A549 (cell line): ENCODE measurements at regions not wholly inside any gene's neighbourhood (a gene's known extent, or its start where the extent isn't known, plus 50 kb on each side); places are given as distances from the start of the nearest gene placed in this dataset.

Experiments used
- ATAC-seq, 2 experiments: fragments of 200-7000 bp in 1 of 2; fragments of >200 bp in 1 of 2; cut with Nextera tagmentation in 1 of 2; cut with Tn5 transposase in 1 of 2; 3 replicates each; pipeline versions ENCODE4 v1.8.0 to v1.9.1; 2018 to 2020; ENCODE audit warnings: mild to moderate bottlenecking in 1 of 2, moderate library complexity in 1 of 2
- CTCF ChIA-PET: fragments of 300-600 bp; sonication (Branson Sonifier 250); formaldehyde crosslinking; extraction: SDS; loops from one replicate; lab custom pipeline; 2021; ENCODE audit warnings: antibody characterized with exemption, inconsistent platforms; lab: Yijun Ruan, JAX
- POLR2A ChIA-PET: fragments of 350-600 bp; formaldehyde crosslinking; extraction: SDS; loops from one replicate; lab custom pipeline; 2021; ENCODE audit warnings: antibody characterized with exemption, inconsistent platforms; lab: Yijun Ruan, JAX
- DNase-seq, 2 experiments: peaks; one replicate each; pipeline versions ENCODE4 v3.0.0 to v3.0.0-alpha.2; 2011 to 2016; ENCODE audit warnings: low read depth in 1 of 2, low spot score in 1 of 2
- FAIRE-seq: peaks from 2 replicates; lab custom pipeline; 2011; peaks lifted over from hg19 to GRCh38; lab: Jason Lieb, UNC
- H3K27ac ChIP-seq, 2 experiments: fragments of >200 bp; sonication (Bioruptor Twin); formaldehyde crosslinking; 3 replicates each; pipeline ENCODE4 v1.5.1; 2016 to 2017
- H3K4me1 ChIP-seq: fragments of >200 bp; sonication (Bioruptor Twin); formaldehyde crosslinking; 3 replicates; pipeline ENCODE4 v1.6.1; 2016
- H3K4me2 ChIP-seq: fragments of >200 bp; sonication (Bioruptor Twin); formaldehyde crosslinking; 3 replicates; pipeline ENCODE4 v1.6.1; 2016
- H3K4me3 ChIP-seq: fragments of >200 bp; sonication (Bioruptor Twin); formaldehyde crosslinking; 3 replicates; pipeline ENCODE4 v1.5.1; 2016
- H3K9me3 ChIP-seq: fragments of >200 bp; sonication (Bioruptor Twin); formaldehyde crosslinking; 3 replicates; pipeline ENCODE4 v1.6.1; 2016
- CBX2 ChIP-seq: fragments of 200-600 bp; sonication (generic); IDR thresholded peaks from 2 replicates; pipeline ENCODE4 v1.6.1; 2016; ENCODE audit warnings: low read depth, mild to moderate bottlenecking, borderline replicate concordance
- CHD2 ChIP-seq: fragments of 150-350 bp; IDR thresholded peaks from 2 replicates; pipeline ENCODE4 v1.6.1; 2014; ENCODE audit warnings: low read length; ENCODE audit not compliant: partially characterized antibody
- CHD4 ChIP-seq: fragments of 200-600 bp; sonication (generic); IDR thresholded peaks from 2 replicates; pipeline ENCODE4 v1.6.1; 2016; ENCODE audit warnings: antibody characterized with exemption, mild to moderate bottlenecking, borderline replicate concordance
- EHF ChIP-seq: fragments of 250-450 bp; sonication (Bioruptor Pico); IDR thresholded peaks from 2 replicates; pipeline ENCODE4 v1.5.0; 2020; ENCODE audit warnings: mild to moderate bottlenecking
- EP300 ChIP-seq, 2 experiments: fragments of >200 bp; sonication (Bioruptor Twin); formaldehyde crosslinking; IDR thresholded peaks; 2 replicates in 1 of 2; 3 replicates in 1 of 2; pipeline ENCODE4 v1.6.1; 2016 to 2017
- ESRRA ChIP-seq: fragments of 150-350 bp; IDR thresholded peaks from 2 replicates; pipeline ENCODE4 v1.6.1; 2014; ENCODE audit warnings: mild to moderate bottlenecking, low read length, borderline replicate concordance
- FOSL2 ChIP-seq, 2 experiments: fragments of 450-650 bp in 1 of 2; fragments of >200 bp in 1 of 2; sonication (Bioruptor Twin) in 1 of 2; formaldehyde crosslinking; IDR thresholded peaks; 2 replicates each; pipeline versions ENCODE4 v1.5.0 to v1.6.1; 2016 to 2020; ENCODE audit warnings: mild to moderate bottlenecking in 1 of 2, moderate library complexity in 1 of 2
- FOXS1 ChIP-seq: fragments of 250-450 bp; sonication (Bioruptor Pico); IDR thresholded peaks from 2 replicates; pipeline ENCODE4 v1.5.0; 2020; ENCODE audit warnings: mild to moderate bottlenecking, moderate library complexity
- HOXA7 ChIP-seq: fragments of 250-450 bp; sonication (Bioruptor Pico); IDR thresholded peaks from 2 replicates; pipeline ENCODE4 v1.5.0; 2020; ENCODE audit warnings: mild to moderate bottlenecking, moderate library complexity
- MAFK ChIP-seq: fragments of 450-650 bp; IDR thresholded peaks from 2 replicates; pipeline ENCODE4 v1.6.1; 2014; ENCODE audit not compliant: partially characterized antibody
- MAZ ChIP-seq: fragments of 150-350 bp; IDR thresholded peaks from 2 replicates; pipeline ENCODE4 v1.6.1; 2014; ENCODE audit warnings: antibody characterized with exemption, low read depth, low read length, borderline replicate concordance
- MYC ChIP-seq: IDR thresholded peaks from 2 replicates; pipeline ENCODE4 v1.6.1; 2012; ENCODE audit warnings: mild to moderate bottlenecking, inconsistent platforms, low read length, improper control_type of control experiment, borderline replicate concordance
- NFE2L2 ChIP-seq: fragments of 150-350 bp; conservative IDR thresholded peaks from 2 replicates; pipeline ENCODE4 v1.6.1; 2014; ENCODE audit warnings: low read length
- NR3C1 ChIP-seq: fragments of >200 bp; sonication (Bioruptor Twin); formaldehyde crosslinking; IDR thresholded peaks from 3 replicates; pipeline ENCODE4 v1.6.1; 2017
- POLR2AphosphoS2 ChIP-seq: conservative IDR thresholded peaks from 2 replicates; pipeline ENCODE4 v1.6.1; 2012; ENCODE audit warnings: low read length, improper control_type of control experiment, inconsistent platforms
- RAD21 ChIP-seq, 2 experiments: fragments of >200 bp in 1 of 2; sonication (Bioruptor Twin) in 1 of 2; formaldehyde crosslinking in 1 of 2; IDR thresholded peaks in 1 of 2; conservative IDR thresholded peaks in 1 of 2; 2 replicates in 1 of 2; 3 replicates in 1 of 2; pipeline ENCODE4 v1.6.1; 2012 to 2018; ENCODE audit warnings: inconsistent platforms in 1 of 2
- RARB ChIP-seq: fragments of 250-450 bp; sonication (Bioruptor Pico); IDR thresholded peaks from 2 replicates; pipeline ENCODE4 v1.8.0; 2021; ENCODE audit warnings: mild to moderate bottlenecking, moderate library complexity
- RCOR1 ChIP-seq: fragments of 150-350 bp; IDR thresholded peaks from 2 replicates; pipeline ENCODE4 v1.6.1; 2014; ENCODE audit warnings: antibody characterized with exemption, low read length, low read depth
- RNF2 ChIP-seq: fragments of 200-600 bp; sonication (generic); IDR thresholded peaks from 2 replicates; pipeline ENCODE4 v1.6.1; 2016; ENCODE audit warnings: low read depth, mild to moderate bottlenecking, antibody characterized with exemption, moderate library complexity, borderline replicate concordance
- ZC3H11A ChIP-seq: fragments of 450-650 bp; IDR thresholded peaks from 2 replicates; pipeline ENCODE4 v1.6.1; 2014; ENCODE audit warnings: antibody characterized with exemption, mild to moderate bottlenecking
- ZSCAN20 ChIP-seq: fragments of 250-450 bp; sonication (Bioruptor Pico); IDR thresholded peaks from 2 replicates; pipeline ENCODE4 v1.8.0; 2022; ENCODE audit warnings: mild to moderate bottlenecking, moderate library complexity
- WGBS: methylation state at CpG from one replicate; pipeline ENCODE4 v1.1.6; 2017; ENCODE audit errors: missing lambda C conversion rate; 5-methylcytosine and 5-hydroxymethylcytosine counted together
- TF ChIP-seq, protein P1 (sequence below): IDR thresholded peaks from 2 replicates; pipeline ENCODE4 v1.6.1; 2012
- TF ChIP-seq, protein P2 (sequence below): fragments of 250-450 bp; sonication (Bioruptor Pico); IDR thresholded peaks from 2 replicates; pipeline ENCODE4 v1.5.0; 2020; ENCODE audit warnings: low read depth, mild to moderate bottlenecking, moderate library complexity
- TF ChIP-seq, protein P3 (sequence below): fragments of >200 bp; sonication (Bioruptor Twin); formaldehyde crosslinking; IDR thresholded peaks from 3 replicates; pipeline ENCODE4 v1.5.1; 2016
- TF ChIP-seq, protein P4 (sequence below): fragments of 450-650 bp; IDR thresholded peaks from 2 replicates; pipeline ENCODE4 v1.6.1; 2014; ENCODE audit warnings: antibody characterized with exemption
- TF ChIP-seq, protein P5 (sequence below): fragments of 250-450 bp; sonication (Bioruptor Pico); IDR thresholded peaks from 2 replicates; pipeline ENCODE4 v1.5.0; 2021; ENCODE audit warnings: mild to moderate bottlenecking, moderate library complexity, borderline replicate concordance

DNA sequence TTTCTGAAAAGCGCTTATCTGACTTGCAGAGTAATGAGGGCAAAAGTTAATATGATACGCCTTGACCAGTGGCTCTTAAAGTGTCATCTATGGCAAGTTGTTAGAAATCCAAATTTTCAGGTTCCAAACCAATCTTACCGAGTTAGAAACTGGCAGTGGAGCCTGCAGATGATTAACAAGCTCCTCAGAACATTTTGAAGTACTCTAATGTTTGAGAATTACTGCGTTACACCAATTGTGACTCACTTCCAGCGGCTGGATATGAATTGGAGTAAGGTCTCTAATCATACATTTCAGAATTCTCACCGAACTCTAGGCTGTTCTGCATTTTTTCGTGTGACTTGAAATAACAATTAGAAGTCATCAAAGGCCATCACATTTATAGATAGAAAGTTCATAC lies 73.5 kb upstream of the TMPRSS15 start:
- Histone ChIP-seq H3K9me3 (no peaks in the 10 kb centered on the region), H3K4me1 (no peaks in the 10 kb centered on the region), H3K4me3 (no peak overlapping the region)
- POLR2A ChIA-PET, result no interaction called here
- ATAC-seq, result no peak
- DNase-seq, result no peak
- no peak for TF ChIP-seq FOXS1 (CRISPR knock-in tag)
- no peak for TF ChIP-seq FOSL2 (IDR thresholded peaks at IDR 0.05)
- TF ChIP-seq FOSL2 (CRISPR knock-in tag; IDR thresholded peaks at IDR 0.05), result no peak
- TF ChIP-seq CHD2, result no peak
- no peak for TF ChIP-seq MAFK
- TF ChIP-seq ESRRA, result no peak
- TF ChIP-seq ZC3H11A, result no peak
- TF ChIP-seq, protein P1, sequence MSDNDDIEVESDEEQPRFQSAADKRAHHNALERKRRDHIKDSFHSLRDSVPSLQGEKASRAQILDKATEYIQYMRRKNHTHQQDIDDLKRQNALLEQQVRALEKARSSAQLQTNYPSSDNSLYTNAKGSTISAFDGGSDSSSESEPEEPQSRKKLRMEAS, result no peak
- TF ChIP-seq NR3C1, result no peak
- TF ChIP-seq, protein P2, sequence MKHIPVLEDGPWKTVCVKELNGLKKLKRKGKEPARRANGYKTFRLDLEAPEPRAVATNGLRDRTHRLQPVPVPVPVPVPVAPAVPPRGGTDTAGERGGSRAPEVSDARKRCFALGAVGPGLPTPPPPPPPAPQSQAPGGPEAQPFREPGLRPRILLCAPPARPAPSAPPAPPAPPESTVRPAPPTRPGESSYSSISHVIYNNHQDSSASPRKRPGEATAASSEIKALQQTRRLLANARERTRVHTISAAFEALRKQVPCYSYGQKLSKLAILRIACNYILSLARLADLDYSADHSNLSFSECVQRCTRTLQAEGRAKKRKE (CRISPR knock-in tag), result no peak
- TF ChIP-seq EP300 (IDR thresholded peaks at IDR 0.05), result no peak
- TF ChIP-seq, all 56 proteins: peak for 0
- WGBS, result 3% methylated on average over 7 of the region's 7 CpGs
- no peak for FAIRE-seq
- no peak overlapping the region for H3K4me2 ChIP-seq
- CTCF ChIA-PET, result no interaction called here
- H3K27ac ChIP-seq, result no peak overlapping the region

DNA sequence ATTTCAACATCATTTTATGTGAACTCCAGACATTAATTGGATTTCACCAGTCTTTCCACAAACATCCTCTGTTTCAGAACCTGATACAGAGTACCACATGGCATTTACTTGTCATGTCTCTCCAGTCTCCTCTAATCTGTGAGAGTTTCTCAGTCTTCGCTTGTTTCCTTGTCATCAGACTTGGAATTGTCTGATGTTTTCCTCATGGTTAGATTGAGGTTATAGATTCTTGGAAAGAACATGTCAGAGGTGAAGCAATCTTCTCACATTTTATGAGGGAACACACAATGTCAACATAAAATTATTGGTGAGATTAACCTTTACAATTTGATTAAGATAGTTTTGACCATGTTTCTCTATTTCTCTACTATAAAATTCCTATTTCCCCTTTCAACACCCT lies 74.9 kb upstream of the TMPRSS15 start:
- Histone ChIP-seq H3K4me2 (no peak overlapping the region), H3K9me3 (no peaks in the 10 kb centered on the region), H3K4me3 (no peak overlapping the region), H3K4me1 (no peaks in the 10 kb centered on the region), H3K27ac (no peak overlapping the region)
- ATAC-seq, result no peak
- CTCF ChIA-PET, result no interaction called here
- DNase-seq, result no peak
- 10% methylated on average over 1 of the region's 1 CpG for WGBS
- FAIRE-seq, result no peak
- TF ChIP-seq, protein P3, sequence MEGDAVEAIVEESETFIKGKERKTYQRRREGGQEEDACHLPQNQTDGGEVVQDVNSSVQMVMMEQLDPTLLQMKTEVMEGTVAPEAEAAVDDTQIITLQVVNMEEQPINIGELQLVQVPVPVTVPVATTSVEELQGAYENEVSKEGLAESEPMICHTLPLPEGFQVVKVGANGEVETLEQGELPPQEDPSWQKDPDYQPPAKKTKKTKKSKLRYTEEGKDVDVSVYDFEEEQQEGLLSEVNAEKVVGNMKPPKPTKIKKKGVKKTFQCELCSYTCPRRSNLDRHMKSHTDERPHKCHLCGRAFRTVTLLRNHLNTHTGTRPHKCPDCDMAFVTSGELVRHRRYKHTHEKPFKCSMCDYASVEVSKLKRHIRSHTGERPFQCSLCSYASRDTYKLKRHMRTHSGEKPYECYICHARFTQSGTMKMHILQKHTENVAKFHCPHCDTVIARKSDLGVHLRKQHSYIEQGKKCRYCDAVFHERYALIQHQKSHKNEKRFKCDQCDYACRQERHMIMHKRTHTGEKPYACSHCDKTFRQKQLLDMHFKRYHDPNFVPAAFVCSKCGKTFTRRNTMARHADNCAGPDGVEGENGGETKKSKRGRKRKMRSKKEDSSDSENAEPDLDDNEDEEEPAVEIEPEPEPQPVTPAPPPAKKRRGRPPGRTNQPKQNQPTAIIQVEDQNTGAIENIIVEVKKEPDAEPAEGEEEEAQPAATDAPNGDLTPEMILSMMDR, result no peak
- POLR2A ChIA-PET, result no interaction called here

DNA sequence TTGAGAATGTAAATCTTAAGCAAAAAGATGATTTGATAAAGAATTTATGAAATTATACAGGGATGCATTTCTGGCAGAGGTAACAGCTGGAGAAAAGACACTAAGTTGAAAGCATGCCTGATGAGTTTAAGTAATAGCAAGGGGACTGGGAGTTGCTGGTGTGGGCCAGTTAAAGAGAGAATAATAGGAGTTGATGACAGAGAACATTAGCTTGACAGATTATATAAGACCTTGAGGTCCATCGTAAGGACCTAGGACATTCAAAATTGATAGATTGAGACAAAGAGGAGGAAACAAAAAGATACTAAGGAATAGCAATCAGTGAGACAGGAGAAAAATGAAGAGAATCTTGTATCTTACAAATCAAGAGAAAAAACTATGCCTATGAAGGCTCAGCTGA lies 84.7 kb upstream of the TMPRSS15 start:
- POLR2A ChIA-PET, result no interaction called here

DNA sequence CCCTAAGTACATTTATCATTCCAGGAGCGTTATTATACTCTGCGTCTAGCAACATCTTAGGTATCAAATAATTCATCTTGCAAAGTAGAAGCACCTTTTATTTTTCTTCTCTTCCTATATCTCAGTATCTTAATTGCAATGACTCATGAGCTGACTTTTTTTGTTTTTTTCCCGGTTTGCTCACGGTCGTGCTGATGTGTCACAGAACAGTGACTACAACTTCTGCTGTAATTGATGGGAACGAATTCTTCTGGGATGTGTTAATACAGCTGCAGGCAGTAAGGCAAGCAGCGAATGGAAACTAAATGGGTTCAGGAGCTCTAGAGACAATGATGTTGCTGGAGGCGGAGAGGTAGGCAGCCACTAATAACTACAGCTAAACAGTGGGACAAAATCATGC lies 89.8 kb upstream of the TMPRSS15 start:
- H3K4me1 ChIP-seq, result no peaks in the 10 kb centered on the region
- no peak overlapping the region for H3K4me2 ChIP-seq
- H3K9me3 ChIP-seq, result no peaks in the 10 kb centered on the region
- CTCF ChIA-PET, result no interaction called here
- H3K27ac ChIP-seq, result no peak overlapping the region
- WGBS, result 34% methylated on average over 8 of the region's 8 CpGs
- no peak overlapping the region for H3K4me3 ChIP-seq
- no peak for ATAC-seq
- DNase-seq, result no peak
- POLR2A ChIA-PET, result no interaction called here
- FAIRE-seq, result no peak
- TF ChIP-seq MYC (no peak), RCOR1 (no peak), RNF2 (no peak), POLR2AphosphoS2 (no peak), RARB (CRISPR knock-in tag) (no peak), NR3C1 (no peak), CBX2 (no peak), CHD4 (no peak)
- TF ChIP-seq, protein P4, sequence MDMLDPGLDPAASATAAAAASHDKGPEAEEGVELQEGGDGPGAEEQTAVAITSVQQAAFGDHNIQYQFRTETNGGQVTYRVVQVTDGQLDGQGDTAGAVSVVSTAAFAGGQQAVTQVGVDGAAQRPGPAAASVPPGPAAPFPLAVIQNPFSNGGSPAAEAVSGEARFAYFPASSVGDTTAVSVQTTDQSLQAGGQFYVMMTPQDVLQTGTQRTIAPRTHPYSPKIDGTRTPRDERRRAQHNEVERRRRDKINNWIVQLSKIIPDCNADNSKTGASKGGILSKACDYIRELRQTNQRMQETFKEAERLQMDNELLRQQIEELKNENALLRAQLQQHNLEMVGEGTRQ, result no peak

More for the DNA sequence above, 84.7 kb upstream of the TMPRSS15 start:
- H3K4me1 ChIP-seq, result no peaks in the 10 kb centered on the region
- H3K9me3 ChIP-seq, result no peaks in the 10 kb centered on the region
- no peak overlapping the region for H3K4me2 ChIP-seq
- ATAC-seq (no peak), DNase-seq (no peak), FAIRE-seq (no peak)
- no peak overlapping the region for H3K27ac ChIP-seq
- WGBS, result 61% methylated on average over 1 of the region's 1 CpG
- CTCF ChIA-PET, result no interaction called here
- no peak overlapping the region for H3K4me3 ChIP-seq
- no peak for TF ChIP-seq EHF
- TF ChIP-seq FOSL2 (IDR thresholded peaks at IDR 0.05), result no peak
- TF ChIP-seq FOSL2 (CRISPR knock-in tag; IDR thresholded peaks at IDR 0.05), result no peak
- TF ChIP-seq RAD21 (conservative IDR thresholded peaks at IDR 0.05 in 1 of 2, IDR thresholded peaks at IDR 0.05 in 1 of 2), result no peak
- TF ChIP-seq MAZ, result no peak
- TF ChIP-seq EP300 (IDR thresholded peaks at IDR 0.05), result no peak
- no peak for TF ChIP-seq NFE2L2
- TF ChIP-seq HOXA7, result no peak
- TF ChIP-seq, protein P5, sequence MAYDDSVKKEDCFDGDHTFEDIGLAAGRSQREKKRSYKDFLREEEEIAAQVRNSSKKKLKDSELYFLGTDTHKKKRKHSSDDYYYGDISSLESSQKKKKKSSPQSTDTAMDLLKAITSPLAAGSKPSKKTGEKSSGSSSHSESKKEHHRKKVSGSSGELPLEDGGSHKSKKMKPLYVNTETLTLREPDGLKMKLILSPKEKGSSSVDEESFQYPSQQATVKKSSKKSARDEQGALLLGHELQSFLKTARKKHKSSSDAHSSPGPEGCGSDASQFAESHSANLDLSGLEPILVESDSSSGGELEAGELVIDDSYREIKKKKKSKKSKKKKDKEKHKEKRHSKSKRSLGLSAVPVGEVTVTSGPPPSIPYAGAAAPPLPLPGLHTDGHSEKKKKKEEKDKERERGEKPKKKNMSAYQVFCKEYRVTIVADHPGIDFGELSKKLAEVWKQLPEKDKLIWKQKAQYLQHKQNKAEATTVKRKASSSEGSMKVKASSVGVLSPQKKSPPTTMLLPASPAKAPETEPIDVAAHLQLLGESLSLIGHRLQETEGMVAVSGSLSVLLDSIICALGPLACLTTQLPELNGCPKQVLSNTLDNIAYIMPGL (CRISPR knock-in tag), result no peak
- TF ChIP-seq ZSCAN20 (CRISPR knock-in tag), result no peak
